GM19351 (cell line): ENCODE measurements at regions not wholly inside any gene's neighbourhood (a gene's known extent, or its start where the extent isn't known, plus 50 kb on each side); places are given as distances from the start of the nearest gene placed in this dataset.

ENCODE experiments used
- ATAC-seq: cut with Tn5 transposase; IDR thresholded peaks from one replicate; pipeline ENCODE4 v1.9.1; 2021; ENCODE audit warnings: mild to moderate bottlenecking, moderate library complexity; ENCODE audit not compliant: unreplicated experiment

DNA sequence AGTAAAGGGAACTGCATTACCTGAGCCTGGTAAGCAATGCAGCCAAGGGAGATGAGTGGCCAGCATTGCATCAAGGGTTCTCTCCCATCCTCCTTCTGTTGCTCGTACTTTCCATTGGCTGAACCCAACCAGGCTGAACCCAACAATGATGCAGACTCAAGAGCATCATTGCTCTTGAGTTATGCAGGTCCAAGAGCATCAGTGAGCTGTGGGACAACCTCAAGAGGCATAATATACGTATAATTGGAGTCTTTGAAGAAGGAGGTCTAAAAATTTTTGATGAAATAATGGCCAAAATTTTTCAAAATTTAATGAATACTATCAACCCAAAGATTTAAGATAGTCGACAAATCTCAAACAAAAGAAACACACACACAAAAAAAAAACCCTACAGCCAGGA is 213.0 kb downstream of the RNF152 start:
- ATAC-seq: no peak

DNA sequence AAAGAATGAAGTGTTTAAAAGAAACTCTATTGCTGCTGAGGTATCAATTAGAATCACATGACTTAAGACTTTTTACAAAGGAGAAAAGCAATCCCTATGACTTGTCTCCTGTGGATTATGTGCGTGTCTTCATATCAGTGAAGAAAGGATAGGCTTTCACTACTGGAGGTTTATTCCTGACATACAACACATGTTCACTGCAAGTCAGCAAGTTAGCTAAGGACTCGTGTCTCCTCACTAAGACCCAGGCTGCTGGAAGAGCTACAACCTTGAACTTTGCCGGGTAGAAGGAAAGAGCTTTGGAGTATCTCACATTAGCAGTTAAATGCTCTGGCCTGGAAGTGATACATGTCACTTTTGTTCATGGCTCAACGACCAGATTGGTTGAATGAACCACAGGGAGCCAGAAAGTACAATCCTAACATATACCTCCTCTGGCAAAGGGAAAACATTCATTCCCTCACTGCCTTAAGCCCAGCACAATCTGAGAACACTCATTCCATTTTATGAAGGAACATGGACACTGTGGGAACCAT is 215.3 kb downstream of the RNF152 start:
- no peak for ATAC-seq

DNA sequence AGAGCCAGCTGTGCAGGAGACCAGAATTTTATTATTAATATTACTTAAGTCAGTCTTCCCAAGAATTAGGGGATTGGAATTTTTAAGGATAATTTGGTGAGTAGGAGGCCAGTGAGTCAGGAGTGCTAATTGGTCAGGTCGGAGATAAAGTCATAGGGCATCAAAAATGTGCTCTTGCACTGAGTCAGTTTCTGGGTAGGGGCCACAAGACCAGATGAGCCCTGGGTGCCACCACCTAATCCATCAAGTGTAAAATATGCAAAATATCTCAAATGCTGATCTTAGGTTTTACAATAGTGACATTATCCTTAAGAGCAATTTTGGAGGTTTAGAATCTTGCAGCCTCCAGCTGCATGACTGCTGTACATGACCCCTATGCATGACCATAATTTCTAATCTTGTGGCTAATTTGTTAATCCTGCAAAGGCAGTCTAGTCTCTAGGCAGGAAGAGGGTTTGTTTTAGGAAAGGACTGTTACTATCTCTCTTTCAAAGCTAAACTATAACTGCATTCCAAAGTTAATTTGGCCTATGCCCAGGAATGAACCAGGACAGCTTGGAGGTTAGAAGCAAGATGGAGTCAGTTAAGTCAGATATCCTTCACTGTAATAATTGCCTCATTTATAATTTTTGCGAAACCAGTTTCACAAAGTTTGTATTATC is 215.9 kb downstream of the RNF152 start:
- ATAC-seq: no peak

DNA sequence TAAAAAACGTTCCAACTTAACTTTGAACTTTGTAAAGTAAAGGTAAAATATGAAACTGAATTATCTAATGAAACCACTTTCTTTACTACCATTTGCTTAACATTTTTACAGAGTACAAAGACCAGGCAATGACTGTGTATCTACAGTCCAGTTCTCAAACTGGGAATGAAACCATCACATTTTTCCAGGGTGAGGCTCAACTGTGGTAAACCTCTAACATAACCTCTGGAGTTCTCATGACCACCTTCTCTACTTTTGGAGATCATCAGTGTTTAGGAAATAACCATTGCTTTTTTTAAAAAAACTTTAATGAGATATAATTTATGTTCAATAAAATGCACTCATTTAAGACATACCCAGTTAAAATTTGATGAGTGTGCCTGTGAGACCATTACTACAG is 223.5 kb downstream of the RNF152 start:
- no peak for ATAC-seq

DNA sequence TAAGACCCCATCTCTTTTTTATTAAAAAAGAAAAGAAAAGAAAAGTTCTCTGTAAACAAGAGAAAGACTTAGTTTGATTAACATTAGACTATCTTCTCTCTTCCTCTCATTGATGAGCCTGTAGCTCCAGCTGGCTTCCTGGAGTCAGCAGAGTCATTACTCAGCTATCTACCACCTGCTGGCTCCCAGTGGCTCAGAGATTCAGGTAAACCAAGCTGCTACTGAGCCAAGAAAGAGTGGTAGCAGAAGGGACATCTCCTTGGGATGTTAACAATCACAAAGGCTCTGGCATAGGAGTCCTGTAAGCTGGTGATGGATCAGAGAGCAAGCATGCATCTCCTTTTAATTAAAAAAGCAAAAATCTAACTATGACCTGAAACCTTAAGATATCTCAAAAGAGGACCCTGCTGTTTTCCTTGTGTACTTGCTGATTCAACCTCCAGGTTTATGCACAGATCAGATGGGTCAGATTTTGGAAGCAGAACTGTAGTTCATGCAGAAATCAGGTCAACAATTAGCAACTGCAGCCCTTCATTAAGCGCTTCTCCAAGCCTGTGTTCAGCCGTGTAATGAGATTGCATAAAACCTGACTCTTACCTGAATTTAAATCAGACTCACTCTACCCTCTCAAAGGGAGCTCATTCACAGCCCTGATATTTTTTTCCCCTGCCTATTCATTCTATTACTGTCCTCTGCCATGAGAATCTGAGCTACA is 225.8 kb downstream of the RNF152 start:
- no peak for ATAC-seq

DNA sequence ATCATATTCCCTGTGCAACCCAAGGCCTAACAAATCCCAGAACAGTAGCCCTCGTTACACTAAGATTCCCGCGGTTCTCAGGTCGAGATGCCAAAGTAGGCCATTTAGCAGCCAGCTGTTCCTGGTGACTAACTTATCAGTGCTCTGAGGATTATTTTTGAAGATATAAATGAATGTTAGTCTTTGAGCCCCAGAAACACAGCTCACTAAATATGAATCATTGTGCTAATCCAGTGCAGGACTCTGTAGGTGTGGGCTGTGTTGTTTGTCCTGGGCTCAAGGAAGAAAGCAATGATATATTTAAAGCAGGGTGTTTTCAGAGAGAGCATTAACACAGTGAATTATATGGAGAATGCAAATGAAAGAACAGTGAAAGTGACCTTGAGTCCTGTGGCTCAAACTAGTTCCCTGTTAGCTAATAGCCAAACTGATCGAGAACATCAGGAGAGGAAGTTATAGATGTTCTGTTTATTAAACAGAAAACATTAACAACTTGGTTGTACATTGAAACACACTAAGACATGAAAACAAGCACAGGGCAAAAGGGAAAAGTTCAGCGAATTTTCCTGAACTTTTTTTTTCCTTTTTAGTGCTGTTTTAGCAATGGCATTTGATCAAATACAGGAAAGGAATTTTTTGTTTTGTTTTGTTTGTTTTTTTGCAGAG is 228.3 kb downstream of the RNF152 start:
- no peak for ATAC-seq

DNA sequence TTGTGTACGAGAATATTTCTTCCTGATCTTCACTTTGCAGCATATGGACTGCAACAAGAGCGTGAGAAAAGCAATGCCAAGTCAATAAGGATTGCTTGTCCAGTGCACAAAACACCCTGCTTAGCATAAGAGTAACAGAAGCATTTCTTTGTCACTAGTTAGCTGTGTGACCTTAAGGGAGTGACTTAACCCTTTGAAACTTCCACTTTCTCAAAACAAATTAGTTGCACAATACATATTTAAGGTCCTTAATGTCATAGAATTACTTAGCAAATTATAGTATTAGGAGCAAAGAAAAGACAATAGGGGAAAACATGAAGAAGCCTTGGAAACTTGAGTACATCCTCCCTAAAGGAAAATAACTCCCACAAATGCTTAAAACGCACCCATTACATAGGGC is 230.1 kb downstream of the RNF152 start:
- no peak for ATAC-seq

DNA sequence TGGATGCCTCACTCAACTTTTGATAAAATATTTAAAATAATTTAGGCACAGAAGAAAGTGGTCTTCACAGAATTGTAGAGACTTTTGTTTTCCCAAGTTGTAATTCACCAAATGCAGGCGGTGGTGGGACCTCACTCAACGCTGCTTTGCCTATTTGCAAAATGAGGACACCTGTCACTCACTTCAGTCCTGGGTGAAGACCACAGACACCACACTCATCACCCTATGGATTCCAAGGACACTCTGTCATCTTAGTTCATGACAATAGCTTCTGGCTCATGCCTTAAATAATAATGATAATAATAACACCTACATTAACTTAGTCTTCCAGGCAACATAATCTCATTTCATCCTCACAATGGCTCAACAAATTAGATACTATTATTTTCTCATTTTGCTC is 234.4 kb downstream of the RNF152 start:
- ATAC-seq: no peak

DNA sequence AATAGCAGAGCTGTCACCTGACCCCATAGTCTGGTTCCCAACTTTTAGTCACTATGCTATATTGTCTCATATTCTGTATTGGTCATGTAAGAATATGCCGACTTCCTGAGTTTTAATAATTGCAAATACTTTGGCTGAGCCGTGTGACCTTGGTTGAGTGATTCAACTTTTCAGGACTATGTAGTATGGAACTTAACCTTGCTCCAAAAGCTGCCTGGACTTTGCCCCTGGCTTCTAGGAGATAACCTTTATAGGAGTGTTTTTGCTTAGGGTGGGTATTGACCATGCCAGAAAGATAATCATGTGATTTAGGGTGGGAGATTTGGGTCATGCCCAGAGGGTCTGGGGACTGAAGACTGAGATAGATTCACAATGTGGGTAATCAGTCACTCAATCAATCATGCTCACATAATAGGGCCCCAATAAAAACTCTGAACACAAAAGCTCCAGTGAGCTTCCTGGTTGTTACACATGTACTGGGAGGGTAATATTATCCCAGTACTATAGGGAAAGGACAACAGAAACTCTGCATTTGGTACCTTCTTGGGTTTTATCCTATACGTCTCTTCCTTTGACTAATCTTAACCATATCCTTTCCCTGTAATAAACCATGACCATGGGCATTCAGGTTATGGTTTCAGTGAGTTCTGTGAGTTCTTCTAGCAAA is 235.6 kb downstream of the RNF152 start:
- no peak for ATAC-seq

DNA sequence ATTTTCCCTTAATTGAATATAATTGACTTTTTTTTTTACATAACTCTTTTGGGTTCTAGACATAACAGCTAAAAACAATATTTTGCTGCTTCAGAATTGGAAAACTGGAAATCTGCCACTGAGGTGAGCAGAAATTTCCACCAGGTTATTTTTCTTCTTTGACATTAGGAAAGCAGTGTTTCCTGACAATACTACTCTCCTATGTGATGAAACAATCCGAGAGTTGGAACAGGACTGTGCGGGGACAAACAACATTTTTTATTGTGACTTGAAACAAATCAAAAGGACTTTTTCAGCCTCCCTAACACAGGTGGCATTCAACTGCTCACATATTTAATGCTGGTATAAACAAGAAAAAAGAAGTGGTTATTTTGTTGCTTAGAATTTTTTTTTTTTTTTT is 237.2 kb downstream of the RNF152 start:
- no peak for ATAC-seq

DNA sequence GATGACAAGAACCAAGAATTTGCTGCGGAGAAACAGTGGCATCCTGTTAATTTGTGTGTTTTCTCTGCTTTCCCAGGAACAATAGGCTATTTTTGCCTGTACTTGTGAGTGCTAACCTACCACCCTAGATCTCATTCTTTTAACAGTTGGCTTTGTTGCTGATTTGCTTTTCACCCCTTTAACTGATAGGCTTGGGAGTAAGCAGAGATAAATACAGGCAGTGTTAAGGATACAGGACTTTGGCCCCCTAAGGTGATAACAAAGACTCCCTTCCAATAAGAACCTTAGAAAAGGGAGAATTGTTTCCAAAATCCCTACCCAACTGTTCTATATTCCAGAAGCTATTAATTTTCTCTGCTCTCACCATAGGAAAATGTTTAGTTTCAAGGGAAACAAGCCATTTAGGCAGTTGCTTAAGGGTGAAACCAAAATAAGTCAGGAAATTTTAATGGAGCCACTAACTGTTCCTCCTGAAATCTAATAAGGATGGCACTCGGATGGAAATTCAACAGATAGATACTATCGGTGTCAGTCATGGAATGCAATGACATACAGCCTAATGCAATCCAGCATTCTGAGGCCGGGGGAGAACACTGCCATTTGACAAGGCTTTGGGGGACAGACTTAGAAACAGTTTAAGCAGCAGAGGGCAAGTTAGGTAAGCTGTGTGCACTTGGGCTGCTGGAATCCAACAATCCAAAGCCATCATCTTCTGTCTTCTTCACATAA is 238.8 kb downstream of the RNF152 start:
- ATAC-seq: no peak

DNA sequence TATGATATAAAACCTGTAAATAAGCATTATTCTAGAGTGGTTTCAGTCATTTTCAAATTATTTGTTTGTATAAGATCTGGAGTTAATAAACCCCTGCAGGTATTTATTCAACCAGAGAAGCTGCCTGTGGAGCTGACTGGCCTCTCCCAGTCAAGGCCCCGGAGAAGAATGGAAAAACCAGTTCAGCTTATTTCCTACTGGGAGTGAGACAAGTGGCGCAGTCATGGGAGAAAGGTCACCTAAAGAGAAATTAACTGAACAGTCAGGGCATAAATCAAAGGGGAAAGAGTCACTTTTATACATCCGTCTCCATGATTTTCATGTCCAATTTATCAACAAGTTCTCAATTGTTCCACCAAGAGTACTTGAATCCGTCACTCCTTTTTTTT is 240.9 kb downstream of the RNF152 start:
- ATAC-seq: no peak

DNA sequence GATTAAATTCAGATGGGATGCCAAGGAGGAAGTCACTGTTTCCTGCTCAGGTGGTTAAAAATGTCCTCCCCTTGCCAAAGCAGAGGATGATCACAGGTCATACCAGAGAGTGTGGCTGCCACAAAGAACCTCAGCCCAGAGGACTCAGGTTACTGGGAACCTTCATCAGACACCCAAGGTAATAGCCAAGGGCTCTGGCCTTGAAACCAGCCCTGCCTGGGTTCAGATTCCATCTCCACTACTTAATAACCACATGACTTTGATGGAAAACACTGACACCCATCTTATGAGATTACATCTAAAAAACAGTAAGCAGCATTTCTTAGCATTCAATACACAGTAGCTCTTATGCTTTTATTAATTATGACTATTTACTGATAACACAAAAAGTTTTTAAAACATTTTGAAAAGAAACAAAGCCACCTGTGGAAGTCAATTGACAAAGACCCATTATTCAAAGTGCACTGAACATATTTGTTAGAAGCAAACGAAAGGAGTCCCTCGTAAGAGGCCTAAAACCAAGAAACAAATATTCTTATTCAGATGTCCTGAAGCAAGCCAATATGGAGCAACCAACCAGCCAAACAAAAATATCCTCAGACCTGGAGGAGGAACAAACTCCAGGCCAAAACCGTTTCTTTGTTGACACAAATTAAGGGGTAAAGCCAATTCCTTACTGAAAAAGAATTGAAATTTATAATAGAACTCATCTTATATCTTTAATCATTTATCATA is 241.5 kb downstream of the RNF152 start:
- ATAC-seq: no peak

DNA sequence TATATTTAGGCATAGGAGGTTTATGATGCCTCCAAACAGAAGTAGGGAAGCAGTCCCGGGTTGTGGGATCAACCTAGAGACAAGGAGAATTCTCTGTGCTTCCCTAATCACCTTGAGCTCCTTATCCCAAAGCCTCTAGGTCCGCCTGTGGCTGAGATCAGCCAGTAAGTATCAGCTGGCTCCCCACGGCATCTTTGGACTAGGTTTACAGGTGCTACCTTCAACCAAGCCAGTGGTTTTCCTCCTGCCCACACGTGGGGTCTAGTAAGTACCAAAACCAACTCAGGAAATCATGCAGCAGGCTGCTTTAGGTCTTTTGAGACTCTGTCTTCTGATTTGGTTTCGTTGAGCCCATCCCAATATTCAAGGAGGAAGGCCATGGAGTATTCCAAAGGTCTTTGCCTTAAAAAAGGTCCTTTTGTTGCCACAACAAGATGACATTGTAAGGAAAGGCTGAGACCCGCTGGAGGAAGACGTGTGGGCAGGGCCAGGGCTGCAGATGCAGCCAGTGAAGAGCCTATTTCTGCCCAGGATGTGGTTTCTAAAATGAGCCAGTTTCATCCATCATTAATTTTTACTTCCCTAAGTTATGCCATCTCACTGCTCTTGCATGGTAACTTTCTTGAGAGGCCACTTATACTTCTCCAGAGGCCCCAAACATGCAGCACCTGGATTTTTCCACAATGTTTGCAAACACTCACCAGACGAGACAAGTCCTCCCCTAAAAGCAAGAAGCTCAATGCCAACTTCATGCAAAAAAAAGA is 248.7 kb downstream of the RNF152 start:
- ATAC-seq: no peak

DNA sequence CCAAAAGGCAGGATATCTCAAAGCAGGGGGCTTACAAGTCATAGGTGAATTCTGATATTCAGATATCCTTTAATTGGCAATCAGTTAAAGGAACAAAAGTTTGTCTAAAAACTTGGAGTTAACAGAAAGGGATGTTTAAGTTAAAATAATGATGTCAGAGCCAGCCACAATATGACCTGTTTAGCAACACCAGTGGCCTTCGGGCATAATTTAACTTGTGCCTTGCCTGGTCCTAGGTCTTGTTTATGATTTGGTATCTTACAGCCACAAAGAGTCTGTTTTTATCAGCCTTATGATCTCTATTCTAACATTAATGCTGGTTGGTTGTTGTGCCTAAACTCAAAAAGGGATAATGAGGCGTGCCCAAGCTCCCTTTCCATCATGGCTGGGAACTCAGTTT is 252.9 kb downstream of the RNF152 start:
- ATAC-seq: no peak

DNA sequence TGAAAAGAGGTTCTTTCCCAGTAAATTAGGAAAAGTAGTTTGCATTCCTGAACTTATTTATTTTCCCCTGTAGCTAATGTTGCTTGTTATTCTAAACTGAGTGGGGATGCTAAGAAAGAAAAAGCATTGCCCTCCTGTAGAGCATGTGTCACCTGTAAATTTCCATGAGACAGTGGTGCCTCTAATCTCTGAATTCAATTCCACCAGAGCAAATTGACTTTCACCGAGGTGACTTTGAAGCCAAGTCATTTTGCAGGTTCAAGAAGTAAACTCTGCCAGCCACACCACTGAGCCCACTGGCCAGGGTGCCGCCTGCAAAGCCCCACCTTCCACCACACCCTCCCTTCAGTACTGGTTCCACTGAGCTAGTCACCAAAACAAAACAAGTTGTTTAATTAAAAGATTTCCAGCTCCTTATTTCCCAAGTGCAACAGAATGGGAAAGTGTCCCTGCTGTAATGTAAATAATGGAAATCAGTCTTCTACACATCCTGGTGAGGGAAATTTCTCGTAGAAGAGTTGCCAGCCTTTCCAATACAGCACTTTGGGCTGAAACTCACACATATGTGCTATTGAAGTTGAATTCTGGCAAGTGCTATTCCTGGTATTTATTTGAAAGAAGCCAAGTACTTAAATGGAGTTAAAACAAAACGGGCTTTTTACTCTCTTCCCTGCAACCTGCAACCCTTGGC is 254.8 kb downstream of the RNF152 start:
- no peak for ATAC-seq

DNA sequence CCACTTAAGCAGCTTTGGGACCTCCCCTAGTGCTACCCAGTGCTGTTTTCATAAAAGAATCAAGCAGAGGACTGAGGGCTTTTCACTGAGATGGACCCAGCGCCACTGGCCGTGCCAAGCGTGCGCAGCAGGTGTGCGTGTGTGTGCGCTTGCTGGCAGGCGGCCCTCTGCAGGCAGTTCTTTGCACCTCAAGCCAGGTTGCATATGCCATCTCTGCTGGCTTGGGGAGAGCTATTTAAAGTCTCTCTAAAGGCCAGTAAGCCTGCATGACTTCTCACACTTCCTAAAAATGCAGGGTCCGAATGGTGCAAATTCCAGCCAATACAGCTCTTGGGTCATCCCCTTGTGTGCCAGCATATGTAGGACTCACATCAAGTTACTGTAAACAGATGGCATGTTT is 255.5 kb downstream of the RNF152 start:
- no peak for ATAC-seq

DNA sequence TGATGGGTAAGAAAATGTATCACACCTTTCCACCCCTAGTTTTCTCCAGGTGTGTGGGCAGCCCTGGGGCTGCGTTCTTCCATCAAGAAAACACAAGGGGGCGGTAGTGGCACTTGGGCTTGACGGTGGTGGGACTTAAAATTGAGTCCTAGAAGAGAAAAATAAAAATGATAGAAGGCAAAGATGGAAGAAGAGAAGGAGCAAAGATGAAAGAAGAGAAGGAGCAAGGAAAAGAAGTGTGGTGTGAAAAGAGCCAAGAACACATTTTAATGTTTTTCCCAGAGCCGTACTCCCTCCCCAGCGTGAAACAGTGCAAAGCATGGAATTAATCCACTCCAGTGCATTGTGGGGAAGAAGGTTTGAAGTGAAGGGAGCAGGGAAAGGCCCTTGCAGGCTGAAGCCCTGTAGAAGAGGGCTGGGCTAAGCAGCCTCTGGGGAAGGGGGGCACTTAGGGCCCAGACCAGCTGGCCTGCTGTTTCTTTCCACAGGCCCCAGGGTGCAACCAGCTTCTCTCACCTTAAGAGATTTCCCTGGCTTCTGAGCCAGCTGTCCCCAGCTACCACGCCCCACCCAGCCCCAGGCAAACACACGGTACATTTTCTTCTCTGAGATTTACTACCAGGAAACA is 256.8 kb downstream of the RNF152 start:
- ATAC-seq: peak; percentile 65
